GM20431 (cell line): ENCODE measurements at regions not wholly inside any gene's neighbourhood (a gene's known extent, or its start where the extent isn't known, plus 50 kb on each side); places are given as distances from the start of the nearest gene placed in this dataset.

Experiments
- in situ Hi-C: fragments of 300-500 bp; cut with MseI, MboI; formaldehyde crosslinking; loops from one replicate; pipeline ENCODE4 v1.15.0; 2020; ENCODE audit warnings: low sequenced_read_pairs; ENCODE audit not compliant: unreplicated experiment

DNA sequence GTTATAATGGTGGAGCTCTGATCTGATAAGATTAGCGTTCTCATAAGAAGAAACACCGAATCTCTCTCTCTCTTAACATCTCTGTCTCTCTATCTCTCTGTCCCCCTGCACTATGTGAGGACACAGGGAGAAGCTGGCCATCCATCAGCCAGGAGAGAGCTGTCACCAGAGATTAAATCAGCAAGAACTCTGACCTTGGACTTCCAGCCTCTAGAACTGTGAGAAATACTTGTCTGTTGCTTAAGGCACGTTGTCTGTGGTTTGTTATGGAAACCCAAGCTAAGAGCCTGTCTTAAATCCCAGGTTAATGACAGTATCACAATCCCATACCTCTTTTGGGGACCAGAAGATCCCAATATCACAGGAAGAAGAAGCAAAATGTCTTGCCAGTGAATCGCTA, 132.0 kb upstream of the AKR1E2 start:
- in situ Hi-C loops: no loop called here

DNA sequence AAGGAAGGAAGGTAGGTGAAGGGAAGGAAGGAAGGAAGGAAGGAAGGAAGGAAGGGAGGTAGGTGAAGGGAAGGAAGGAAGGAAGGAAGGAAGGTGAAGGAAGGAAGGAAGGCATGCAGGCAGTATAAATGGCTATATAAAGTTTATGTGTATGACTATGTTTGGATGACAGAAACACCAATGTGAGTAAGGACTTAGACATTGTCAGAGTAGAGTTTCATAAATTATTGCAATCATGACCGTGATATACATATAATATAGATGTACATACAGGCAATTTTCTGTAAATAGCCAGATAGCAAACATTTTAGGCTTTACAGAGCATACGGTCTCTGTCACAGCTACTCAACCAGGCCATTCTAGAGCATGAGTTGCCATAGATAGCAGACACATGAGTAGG, 133.8 kb upstream of the AKR1E2 start:
- in situ Hi-C loops: no loop called here

DNA sequence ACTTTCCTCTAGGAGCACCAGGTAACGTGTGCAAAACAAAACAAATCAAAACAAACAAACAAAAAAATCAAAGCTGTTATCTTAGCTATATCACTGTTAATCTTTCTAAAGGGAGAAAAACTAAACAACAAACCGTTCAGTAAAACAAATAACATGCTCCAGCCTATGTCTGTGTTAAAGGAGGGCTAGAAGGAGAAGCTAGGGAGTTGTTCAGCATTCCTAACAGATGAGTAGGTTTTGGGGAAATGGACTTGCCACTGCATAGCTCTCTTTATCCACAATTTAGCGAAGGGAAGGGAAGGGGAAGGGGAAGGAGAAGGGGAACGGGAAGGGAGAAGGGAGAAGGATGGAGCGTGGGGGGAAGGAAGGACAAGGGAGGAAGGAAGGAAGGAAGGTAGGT, 134.2 kb upstream of the AKR1E2 start:
- in situ Hi-C loops: no loop called here

DNA sequence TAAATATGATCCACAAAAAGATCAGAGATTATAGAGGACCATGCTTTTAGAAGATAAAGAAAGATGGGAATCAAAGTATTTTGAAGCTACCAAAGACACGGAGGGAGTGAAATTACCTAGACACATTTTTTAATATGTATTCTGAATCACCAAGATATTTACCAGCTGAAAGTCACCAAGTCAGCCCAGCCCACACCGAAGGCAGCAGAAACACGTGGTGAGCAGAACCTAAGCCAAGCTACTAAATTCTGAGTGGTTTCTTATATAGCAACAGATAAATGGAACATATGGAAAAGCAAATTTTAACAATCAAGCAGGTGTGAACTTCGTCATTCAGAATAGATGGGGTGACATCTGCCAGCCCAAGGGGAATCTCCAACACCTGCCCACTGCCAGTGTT, 134.7 kb upstream of the AKR1E2 start:
- in situ Hi-C loops: no loop called here

DNA sequence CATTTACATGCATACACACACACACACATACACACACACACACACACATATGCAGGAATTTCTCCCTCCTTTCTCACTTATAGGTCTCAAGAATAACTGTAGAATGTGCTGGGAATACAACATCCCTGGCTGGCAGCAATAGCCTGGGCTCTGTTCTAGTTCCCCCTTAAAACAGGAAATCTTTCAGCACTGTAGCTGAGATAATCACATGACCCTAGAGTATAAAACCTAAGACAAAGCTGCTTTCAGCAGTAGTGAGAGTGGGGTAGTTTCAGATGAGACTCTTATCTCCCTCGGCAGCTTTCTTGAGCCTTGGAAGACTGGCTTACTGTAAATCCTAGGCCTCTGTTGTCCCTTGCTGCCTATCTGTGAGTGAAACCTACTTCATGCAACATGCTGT, 137.4 kb upstream of the AKR1E2 start:
- in situ Hi-C loops: no loop called here

DNA sequence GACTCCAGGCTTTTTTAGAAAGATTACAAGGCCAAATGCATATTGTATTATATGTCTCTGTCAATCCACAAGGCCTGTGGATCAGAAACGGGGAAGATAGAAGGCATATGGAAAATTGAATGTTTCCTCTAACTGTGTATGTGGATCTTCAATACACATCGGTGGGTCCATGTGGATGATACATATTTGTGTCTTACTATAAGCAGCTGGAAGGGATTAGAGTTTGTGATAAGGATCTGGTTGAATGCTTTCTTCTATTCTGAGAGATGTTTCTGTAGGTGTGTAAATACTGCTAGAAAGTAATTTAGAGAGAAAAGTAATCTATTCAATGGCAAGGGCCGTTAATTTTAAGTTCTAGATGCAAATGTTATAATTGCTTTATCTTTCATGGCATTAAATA, 137.8 kb upstream of the AKR1E2 start:
- in situ Hi-C loops: no loop called here

DNA sequence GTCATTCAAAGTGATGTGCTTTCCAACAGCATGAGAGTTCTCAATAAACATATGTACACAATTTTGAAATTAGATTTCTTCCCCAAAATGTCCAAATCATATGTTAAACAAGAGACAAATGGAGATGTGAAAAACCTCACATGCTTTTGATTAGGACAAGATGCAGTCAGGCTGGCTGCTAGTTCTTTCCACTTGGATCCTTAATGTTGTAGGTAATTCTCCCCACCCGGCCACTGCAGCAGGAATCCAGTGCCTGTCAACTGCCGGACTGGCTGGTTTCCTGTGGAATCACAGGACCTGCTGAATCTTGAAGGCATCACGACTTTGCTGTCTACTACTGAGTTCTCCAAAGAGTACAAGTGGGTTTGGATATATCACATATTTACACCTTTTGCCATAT, 138.6 kb upstream of the AKR1E2 start:
- in situ Hi-C loops: no loop called here

DNA sequence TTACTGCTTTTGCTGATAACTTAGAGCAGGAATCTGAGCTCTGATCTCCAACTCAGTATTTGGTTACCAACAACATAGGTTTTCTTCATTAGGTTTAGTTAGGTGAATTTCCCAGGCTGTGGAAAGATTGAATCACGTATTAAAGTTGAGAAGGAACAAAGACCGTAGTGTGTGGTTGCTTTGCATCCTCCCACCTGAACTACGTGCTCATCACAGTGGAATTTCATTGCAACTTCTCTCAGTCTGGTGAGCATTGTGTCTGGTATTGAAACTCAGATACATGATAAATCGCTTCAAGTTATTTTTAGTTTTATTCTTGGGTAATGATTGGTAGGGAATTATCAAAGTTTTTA, 139.4 kb upstream of the AKR1E2 start:
- in situ Hi-C loops: no loop called here

DNA sequence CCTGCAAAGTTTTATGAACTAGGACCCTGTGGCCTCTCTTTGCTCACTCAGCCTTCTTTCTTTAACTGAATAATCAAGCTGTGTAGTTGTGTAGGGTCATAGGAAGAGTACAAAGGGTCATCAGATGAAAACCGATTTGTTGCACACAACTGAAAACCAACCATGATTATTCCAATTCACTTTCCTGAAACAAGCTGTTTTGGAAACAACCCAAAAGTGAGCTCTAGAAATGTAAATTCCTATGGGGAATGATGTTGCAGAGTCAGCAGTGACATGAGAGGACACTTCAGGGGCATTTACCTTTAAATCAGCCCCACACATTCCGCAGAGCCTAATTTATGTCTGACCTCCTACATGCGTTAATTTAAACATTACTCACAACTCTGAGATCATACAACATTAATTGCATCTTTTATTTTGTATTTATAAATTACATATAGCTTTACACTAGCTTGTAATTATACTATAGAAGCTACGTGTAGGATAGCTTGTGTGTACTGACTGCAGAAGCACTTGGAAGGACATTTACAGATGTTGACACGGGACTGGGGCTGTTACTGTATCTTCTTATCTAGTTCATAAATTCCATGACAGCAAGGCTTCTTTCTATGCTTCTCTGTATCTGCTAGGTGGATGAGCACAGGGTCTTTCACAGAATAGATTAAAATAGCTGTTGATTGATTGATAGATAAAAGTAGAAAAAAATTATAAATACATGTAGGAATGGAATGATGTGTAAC, 139.9 kb upstream of the AKR1E2 start:
- in situ Hi-C loops: no loop called here

DNA sequence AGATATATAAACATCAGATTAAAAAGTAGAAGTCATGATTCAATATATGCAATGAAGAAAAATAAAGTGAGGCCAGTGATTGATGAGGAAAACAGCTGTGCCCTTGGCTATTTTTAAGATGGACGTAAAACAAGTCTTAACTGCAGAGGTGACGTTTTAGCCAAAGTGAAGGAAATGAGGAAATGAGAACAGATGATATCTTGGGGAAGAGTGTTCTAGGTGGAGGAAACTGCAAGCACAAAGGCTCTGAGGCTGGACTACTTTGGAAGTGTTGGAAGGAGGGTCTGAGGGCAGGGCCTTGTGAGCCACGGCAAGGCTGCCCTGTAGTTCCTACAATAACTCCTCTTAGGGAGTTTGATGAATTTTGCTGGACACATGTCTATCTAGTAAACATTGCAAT, 140.5 kb upstream of the AKR1E2 start:
- in situ Hi-C loops: no loop called here

DNA sequence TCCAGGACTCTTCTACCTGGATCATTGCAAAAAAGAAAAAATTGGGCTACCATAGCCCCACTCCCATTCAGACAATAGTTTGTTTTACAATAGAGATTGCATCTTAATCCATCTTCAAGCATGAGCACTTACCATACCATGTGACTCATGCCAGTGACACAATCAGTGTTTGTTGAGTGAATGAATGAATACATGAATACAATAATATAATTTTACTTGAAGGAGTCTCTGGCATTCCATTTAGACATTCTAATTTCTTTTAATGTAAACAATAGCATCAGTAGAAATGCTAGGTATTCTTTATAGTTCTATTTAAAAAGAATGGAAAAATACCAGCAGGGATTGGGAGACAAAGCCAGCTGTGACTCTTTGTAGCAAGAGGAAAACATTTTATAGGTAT, 141.6 kb upstream of the AKR1E2 start:
- in situ Hi-C loops: no loop called here

DNA sequence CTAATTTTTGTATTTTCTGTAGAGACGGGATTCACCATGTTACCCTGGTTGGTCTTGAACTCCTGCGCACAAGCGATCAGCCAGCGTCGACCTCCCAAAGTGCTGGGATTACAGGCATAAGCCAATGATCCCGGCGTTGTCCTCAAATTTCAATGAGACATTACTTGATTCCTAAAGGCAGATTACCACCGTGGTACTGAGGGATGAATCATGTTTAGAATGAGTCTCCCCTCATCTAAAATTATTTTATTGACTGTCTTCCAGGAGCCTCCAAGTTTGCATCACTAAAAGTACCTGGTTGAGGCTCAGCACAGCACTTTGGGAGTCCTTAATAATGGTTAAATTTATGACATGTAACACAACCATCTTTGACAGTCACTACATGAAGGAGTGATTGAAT, 142.2 kb upstream of the AKR1E2 start:
- in situ Hi-C loops: no loop called here

DNA sequence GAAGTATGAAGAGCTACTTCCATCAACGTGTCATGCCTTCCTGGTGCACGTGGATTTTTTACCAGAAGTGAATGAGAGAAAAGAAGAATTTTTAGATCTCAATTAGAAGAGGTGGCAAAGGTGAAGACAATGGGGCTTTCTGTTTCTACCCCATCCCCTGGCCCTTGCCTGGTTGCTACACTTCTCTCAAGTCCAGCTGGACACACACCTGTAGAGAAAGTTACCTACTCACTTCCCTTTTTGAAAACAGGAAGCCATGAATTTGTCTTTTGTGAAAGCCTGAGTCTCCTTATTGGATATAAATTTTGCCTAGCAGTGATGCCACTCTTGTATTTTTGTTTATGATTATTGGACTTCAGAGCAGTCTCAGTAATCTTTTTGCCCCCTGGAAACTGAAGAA, 142.9 kb upstream of the AKR1E2 start:
- in situ Hi-C loops: no loop called here

DNA sequence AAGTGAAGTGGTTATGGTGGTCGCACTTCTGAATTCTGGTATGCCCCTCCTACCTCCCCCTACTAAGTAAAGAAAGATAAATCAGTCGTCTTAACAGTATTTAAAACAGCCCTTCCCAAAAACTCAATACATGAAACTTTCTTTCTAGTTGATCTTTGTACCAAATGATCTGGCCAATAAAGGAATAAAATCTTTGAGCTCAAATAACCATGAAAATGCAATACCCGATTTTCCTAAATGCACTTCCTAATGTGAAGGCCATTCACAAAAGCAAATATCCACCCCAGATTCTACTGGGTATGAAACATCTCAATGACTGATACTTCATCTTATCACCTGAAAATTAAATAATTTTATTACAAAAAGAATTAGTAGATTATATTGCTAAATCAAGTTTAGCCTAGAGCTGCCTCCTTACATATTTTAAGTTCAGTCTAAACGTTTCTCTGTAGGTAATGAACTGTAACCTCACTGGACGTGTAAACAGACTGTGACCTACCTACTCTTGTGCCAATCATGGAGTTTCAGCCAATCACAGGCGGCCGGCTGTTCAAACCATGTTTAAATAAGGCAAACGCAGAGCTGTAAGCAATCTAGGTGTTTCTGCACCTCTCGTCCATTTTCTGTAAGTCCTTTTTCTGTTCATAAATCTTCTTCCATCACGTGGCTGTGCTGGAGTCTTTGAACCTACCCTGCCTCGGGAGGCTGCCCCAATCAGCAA, 146.9 kb upstream of the AKR1E2 start:
- in situ Hi-C loops: no loop called here

DNA sequence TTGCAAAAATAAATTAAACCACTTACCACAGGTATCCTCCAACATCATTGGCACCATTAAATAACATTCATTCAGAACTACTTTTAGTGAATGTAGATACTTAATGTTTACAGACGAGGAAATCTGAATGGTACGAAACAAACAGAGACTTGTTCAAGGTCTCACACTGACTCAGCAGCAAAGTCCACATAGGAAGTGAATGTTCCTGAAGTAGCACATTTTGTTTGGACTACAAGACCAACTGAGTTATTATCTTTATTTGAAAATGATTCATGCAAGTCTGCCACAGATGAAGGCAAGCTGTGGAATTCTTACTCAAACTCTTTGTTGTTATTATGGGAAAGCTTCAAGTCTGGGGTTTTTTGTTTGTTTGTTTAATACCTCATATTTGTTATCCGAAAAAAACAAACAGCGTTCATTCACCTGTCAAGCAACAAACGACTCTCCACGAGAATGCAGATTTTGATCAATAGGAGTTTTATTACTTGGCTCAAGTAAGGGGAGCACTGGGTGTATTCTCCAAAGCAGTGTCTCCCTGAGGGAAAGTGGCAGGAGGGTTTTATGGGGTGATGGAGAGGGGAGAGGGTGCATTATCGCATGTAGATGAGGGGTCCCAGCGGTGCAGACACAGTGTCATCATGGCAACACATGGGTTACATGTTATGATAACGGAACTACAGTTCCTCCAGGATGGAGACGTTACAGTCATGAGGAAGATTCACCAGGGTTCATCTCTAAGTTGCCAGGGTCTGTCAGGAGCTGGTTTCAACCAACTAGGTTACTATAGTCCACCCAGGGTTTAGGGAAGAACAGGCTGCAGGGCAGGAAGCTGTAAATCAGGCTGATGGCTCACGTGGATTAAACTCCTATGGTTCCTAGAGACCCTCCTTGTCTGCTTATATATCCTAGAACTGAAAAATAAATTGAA, 147.7 kb upstream of the AKR1E2 start:
- in situ Hi-C loops: no loop called here

DNA sequence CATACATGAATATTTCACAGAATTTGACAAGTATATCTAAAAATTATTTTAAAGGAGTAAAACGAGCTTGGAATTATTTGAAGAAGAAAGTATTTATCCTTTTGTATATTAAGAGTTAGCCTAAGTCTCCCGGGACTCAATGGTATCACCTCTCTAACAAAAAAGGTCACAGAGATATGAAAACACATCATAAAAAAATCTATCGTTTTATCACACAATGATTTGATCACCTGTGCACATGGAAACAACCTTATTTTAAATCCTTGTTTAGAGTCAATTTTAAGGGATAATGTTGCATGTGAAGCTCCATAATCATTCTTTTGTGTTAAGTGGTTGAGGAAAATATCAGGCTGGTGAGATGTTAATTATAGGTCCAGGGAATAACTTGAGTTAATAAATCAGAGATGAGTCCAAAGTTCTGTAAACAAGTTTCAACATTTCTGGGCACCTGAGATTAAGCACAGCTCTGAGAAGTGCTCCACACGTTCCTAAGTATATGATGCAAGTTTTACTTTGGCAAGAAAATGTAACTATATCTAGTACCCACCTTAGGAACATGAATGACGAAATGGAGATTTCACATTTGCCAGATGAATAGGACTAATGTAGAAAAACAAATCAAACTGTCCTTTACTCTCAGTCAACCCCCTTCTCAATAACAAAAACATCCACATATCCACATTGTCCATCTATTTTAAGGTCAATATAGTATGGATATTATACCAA, 148.5 kb upstream of the AKR1E2 start:
- in situ Hi-C loops: no loop called here

DNA sequence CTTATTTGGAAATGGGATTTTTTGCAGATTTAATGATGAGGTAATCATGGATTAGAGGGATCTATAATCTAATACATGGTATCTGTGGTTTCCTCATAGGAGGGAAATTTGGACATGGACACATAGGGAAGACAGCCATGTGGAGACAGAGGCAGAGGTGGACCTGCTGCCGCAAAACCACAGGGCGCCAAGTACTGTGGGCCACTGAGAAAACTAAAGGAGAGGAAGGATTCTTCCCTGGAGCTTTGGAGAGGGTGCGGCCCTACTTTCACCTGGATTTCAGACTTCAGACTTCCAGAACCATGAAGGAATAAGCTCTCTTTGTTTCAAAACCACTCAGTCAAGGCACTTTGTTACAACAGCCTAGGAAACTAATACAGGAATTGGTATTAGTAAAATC, 149.4 kb upstream of the AKR1E2 start:
- in situ Hi-C loops: no loop called here

DNA sequence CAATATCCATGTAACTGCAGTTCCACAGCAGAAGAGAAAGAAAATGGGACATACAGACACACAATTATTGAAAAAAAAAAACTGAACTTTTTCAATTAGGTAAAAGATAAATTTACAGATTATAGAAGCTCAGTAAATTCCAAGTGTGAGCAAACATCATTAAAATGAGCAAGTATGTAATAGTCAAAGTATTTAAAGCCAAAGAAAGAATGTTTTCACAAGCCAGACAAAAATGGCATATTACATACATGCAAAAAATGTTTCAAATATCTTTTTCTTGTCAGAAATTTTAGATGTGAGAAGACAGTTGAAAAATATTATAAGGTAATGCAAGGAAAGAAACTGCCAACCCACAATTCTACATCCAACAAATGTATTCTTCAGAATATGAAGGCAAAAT, 150.2 kb upstream of the AKR1E2 start:
- in situ Hi-C loops: no loop called here

DNA sequence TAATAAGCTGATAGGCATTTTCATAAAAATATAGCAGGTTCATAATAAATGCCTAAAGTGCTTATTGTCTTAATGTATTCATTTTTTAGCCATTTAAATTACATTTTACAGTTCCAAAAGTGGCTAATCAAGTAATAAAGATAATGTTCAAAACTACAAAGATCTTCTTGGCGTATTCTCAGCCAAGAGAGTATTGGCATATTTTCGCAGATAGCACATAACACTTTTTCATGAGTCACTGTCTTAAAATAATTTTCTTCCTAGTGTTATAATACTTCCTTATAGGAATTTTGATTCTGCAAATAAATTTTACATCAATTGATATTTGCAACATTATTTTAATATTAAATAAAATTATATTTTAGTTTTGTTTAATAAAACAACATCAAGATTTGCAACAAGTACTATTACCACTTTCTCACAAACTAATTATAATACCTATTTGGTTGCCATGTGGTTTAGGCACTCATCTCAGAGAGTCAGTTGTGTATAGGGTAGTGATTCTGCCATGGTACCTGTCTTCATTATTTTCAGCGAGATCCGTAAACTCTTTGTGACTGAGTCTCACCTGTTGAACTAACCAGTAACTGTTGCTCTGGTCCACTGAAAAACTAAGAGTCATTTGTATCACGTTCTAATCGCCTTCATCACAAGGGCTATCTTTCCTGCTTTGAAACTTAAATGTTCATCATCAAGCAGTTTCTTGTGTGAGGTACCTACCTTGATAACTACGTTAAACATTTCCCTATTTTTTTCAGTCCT, 152.5 kb upstream of the AKR1E2 start:
- in situ Hi-C loops: loop anchor here (25.0 kb wide), 1 partner anchor 1436 kb away; no protein-coding TSS in a partner anchor
